Epithelial cell of esophagus (primary cell): ENCODE measurements at regions not wholly inside any gene's neighbourhood (a gene's known extent, or its start where the extent isn't known, plus 50 kb on each side); places are given as distances from the start of the nearest gene placed in this dataset.

ENCODE experiments used
- DNase-seq: peaks from one replicate; pipeline ENCODE4 v3.0.0; 2010; ENCODE audit warnings: low read depth
- H3K4me3 ChIP-seq: 2 replicates; pipeline ENCODE4 v1.5.1; 2011; ENCODE audit warnings: mild to moderate bottlenecking, low read length, control low read depth
- TF ChIP-seq, protein P1 (sequence below): IDR thresholded peaks from 2 replicates; pipeline ENCODE4 v1.5.1; 2011; ENCODE audit warnings: low read depth, mild to moderate bottlenecking, low read length, control low read depth, inconsistent platforms; ENCODE audit not compliant: insufficient read depth; ENCODE audit errors: missing control alignments

DNA sequence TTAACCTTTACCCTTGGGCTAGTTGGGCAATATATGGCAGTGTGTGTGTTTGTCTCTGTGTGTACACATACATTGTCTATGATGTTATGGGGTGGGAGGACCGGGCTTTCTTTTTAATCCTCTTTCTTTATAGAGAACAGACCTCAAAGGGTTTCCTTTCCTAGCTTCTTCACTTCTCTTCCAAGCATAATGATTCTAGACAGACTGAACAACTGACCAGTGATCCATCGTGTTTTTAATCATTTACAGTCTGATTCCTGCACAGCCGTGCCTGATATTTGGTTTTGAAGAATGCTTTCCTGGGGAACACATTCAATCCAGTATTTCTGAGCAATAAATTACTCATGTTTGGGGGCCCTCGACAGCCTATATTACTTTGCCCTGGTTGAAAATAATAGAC is 481.1 kb upstream of the DCN start:
- no peak for DNase-seq
- H3K4me3 ChIP-seq: no peak overlapping the region
- TF ChIP-seq, protein P1, sequence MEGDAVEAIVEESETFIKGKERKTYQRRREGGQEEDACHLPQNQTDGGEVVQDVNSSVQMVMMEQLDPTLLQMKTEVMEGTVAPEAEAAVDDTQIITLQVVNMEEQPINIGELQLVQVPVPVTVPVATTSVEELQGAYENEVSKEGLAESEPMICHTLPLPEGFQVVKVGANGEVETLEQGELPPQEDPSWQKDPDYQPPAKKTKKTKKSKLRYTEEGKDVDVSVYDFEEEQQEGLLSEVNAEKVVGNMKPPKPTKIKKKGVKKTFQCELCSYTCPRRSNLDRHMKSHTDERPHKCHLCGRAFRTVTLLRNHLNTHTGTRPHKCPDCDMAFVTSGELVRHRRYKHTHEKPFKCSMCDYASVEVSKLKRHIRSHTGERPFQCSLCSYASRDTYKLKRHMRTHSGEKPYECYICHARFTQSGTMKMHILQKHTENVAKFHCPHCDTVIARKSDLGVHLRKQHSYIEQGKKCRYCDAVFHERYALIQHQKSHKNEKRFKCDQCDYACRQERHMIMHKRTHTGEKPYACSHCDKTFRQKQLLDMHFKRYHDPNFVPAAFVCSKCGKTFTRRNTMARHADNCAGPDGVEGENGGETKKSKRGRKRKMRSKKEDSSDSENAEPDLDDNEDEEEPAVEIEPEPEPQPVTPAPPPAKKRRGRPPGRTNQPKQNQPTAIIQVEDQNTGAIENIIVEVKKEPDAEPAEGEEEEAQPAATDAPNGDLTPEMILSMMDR: no peak

DNA sequence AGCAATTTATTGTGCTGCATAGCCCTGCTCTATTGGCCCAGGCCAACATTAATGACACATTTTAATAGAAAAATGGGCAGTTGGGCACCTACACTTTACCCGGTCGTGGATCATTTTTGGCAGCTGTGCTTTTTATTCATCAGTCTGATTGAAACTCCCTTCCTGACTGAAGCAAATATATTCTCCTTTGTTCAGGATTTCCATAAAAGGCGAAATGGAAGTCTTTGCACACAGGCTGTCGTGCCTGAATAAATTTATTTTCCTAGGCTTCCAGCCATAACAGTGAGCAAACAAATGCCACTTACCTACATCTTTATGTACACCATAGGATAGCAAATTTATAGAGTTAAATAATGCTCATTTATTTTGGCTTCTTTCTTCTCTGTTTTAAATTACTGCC is 480.7 kb upstream of the DCN start:
- no peak for DNase-seq
- H3K4me3 ChIP-seq: no peak overlapping the region
- TF ChIP-seq, protein P1: no peak

DNA sequence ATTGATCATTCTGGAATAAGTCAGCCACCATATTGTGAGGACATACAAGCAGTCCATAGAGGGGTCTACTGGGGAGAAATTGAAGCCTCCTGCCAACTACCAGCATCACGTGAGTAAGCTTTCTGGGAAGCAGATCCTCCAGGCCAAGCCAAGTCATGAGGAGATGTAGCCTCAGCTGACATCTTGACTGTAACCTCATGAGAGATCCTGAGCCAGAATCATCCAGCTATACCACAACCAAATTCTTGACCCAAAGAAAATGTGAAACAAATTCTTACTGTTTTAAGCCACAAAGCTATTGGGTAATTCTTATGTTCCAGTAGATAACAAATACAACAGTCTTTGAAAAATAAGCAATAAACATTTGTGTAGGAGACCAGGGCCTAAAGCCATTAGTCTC is 479.4 kb upstream of the DCN start:
- DNase-seq: no peak
- no peak overlapping the region for H3K4me3 ChIP-seq
- TF ChIP-seq, protein P1: no peak

DNA sequence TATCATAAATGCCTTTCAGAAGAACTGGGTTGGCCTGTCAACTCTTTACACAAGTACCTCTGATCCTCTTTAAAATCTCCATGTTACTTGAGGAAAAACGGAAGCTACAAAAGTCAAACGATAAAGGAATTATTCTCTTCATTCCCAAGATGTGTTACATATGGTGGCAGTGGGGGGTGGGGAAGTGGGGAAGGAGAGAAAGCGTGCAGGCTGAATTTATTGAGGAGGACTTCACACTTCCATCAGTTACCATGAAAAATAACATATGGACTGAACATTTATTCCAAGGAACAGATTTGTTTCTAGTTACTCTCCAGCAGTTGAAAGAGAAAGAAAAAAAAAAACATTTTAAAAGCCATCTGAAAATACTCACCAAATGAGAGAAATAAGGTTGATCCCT is 474.4 kb upstream of the DCN start:
- DNase-seq: no peak
- no peak overlapping the region for H3K4me3 ChIP-seq
- TF ChIP-seq, protein P1: no peak

DNA sequence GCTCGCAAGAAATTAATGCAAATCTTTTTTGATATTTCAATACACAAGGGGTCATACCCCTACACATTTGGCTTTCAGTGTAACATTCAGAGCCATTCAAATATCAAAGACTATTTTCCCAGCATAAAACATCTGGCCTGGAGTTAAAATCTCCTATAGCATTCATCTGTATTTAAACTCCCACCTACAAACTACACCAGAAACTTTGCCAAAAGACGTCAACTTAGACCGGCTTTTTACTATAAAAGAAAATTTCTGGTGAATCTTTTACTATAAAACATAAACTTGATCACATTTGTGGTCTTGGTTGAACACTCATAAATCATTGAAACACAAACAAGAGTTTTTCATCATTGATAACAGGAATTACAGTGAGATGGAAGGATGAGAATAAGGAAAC is 473.3 kb upstream of the DCN start:
- TF ChIP-seq, protein P1: no peak
- no peak for DNase-seq
- H3K4me3 ChIP-seq: no peak overlapping the region

DNA sequence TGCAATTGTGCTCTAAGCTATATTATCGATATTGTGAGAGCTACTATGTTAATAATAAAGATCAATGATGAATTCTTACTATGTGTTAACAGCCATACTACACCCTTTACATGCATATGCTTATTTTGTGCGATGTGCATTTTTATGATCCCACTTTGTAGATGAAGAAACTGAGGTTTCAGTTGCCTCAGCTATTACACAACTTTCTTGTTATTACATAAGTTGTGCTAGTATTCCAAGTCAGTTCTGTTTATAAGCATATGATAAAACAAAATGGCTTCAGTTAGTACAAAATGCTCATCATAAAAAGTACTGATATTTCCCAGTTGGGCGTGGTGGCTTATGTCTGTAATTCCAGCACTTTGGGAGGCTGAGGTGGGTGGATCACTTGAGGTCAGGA is 471.5 kb upstream of the DCN start:
- no peak overlapping the region for H3K4me3 ChIP-seq
- TF ChIP-seq, protein P1: no peak
- no peak for DNase-seq

DNA sequence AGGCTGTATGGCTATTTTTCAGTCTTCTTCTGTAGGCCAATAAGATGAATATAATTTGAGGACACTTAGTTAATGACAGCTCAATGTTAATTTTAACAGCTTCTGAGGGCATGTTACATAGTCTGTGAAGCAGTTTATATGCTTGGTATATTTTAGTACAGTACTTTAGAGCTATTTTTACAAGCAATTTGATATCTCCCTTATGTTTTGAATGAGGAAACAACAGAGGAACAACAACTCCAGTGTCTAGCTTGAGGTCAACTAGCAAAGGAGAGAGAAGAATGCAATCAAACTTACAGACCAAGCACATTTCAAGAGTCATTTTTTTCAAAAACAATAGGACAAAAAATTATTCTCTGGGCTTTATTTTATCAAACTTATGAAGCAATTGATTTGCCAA is 469.1 kb upstream of the DCN start:
- no peak for DNase-seq
- H3K4me3 ChIP-seq: no peak overlapping the region
- TF ChIP-seq, protein P1: no peak
